K562 (cell line): ENCODE measurements at regions not wholly inside any gene's neighbourhood (a gene's known extent, or its start where the extent isn't known, plus 50 kb on each side); places are given as distances from the start of the nearest gene placed in this dataset.

Source experiments
- ATF4 ChIP-seq: fragments of 450-650 bp; formaldehyde crosslinking; IDR thresholded peaks from 2 replicates; pipeline ENCODE4 v1.4.0; 2022; ENCODE audit warnings: mild to moderate bottlenecking, moderate library complexity
- ATF7 ChIP-seq: fragments of 450-650 bp; IDR thresholded peaks from 2 replicates; pipeline ENCODE4 v1.7.1; 2014; ENCODE audit warnings: mild to moderate bottlenecking, moderate library complexity
- CREB3 ChIP-seq: fragments of 450-650 bp; conservative IDR thresholded peaks from 2 replicates; pipeline ENCODE4 v1.6.1; 2016; ENCODE audit warnings: missing genetic modification characterization, low read depth, mild to moderate bottlenecking, missing compliant biosample characterization, moderate library complexity
- CTCF ChIP-seq, 3 experiments: IDR thresholded peaks in 2 of 3; conservative IDR thresholded peaks in 1 of 3; 2 replicates each; pipeline ENCODE4 v1.5.1; 2011 to 2012; ENCODE audit warnings: low read length in 3 of 3, mild to moderate bottlenecking in 3 of 3, control low read depth in 2 of 3, improper control_type of control experiment in 1 of 3, inconsistent platforms in 1 of 3, low read depth in 1 of 3, mixed read lengths in 1 of 3, moderate library complexity in 1 of 3; ENCODE audit not compliant: insufficient read depth in 2 of 3
- CTCFL ChIP-seq: IDR thresholded peaks from 2 replicates; pipeline ENCODE4 v1.6.1; 2011; ENCODE audit warnings: borderline replicate concordance, low read depth, mild to moderate bottlenecking, moderate library complexity, low read length; ENCODE audit not compliant: insufficient read depth, poor library complexity, severe bottlenecking
- GATA2 ChIP-seq: sonication (generic); formaldehyde crosslinking; IDR thresholded peaks from 2 replicates; pipeline ENCODE4 v1.4.0; 2020; ENCODE audit warnings: mild to moderate bottlenecking, missing genetic modification reagents
- JUNB ChIP-seq: fragments of 450-650 bp; formaldehyde crosslinking; conservative IDR thresholded peaks from 2 replicates; pipeline ENCODE4 v1.4.0; 2020; ENCODE audit warnings: mild to moderate bottlenecking
- NR2C1 ChIP-seq, 2 experiments: fragments of 450-650 bp; IDR thresholded peaks; 2 replicates each; pipeline ENCODE4 v1.6.1; 2017; ENCODE audit warnings: mild to moderate bottlenecking in 2 of 2, antibody characterized with exemption in 1 of 2, inconsistent platforms in 1 of 2, missing compliant biosample characterization in 1 of 2, missing genetic modification characterization in 1 of 2
- SNAPC5 ChIP-seq: fragments of 250-450 bp; sonication (Bioruptor Pico); IDR thresholded peaks from 2 replicates; pipeline ENCODE4 v1.8.0; 2021; ENCODE audit warnings: moderate library complexity, mild to moderate bottlenecking, inconsistent platforms
- TARDBP ChIP-seq: fragments of 450-650 bp; IDR thresholded peaks from 2 replicates; pipeline ENCODE4 v1.6.1; 2016
- TGIF2 ChIP-seq: sonication (generic); formaldehyde crosslinking; IDR thresholded peaks from 2 replicates; pipeline ENCODE4 v1.8.1; 2022; ENCODE audit warnings: mild to moderate bottlenecking, missing genetic modification reagents, moderate library complexity

GRCh38 chrX:36868592-36868991, 139.6 kb upstream of the FAM47C start:
- TF ChIP-seq ATF4 (CRISPR knock-in tag) (no peak), ATF7 (no peak), SNAPC5 (no peak), TARDBP (no peak), JUNB (CRISPR knock-in tag) (no peak), NR2C1 (IDR thresholded peaks at IDR 0.05) (no peak), NR2C1 (tag; IDR thresholded peaks at IDR 0.05) (no peak), CTCF (IDR thresholded peaks at IDR 0.05 in 2 of 3, conservative IDR thresholded peaks at IDR 0.05 in 1 of 3; ENCODE audit: insufficient read depth in 2 of 3, low read depth in 1 of 3, low read length in 3 of 3) (no peak), TGIF2 (CRISPR knock-in tag) (no peak), CREB3 (no peak), CTCFL (no peak), GATA2 (no peak)
